Astrocyte (in vitro differentiated cells and primary cell): ENCODE measurements at regions not wholly inside any gene's neighbourhood (a gene's known extent, or its start where the extent isn't known, plus 50 kb on each side); places are given as distances from the start of the nearest gene placed in this dataset.

ENCODE experiments used
- CTCF ChIP-seq: IDR thresholded peaks from 2 replicates; pipeline ENCODE4 v1.5.1; 2011; ENCODE audit warnings: low read depth, mild to moderate bottlenecking, inconsistent platforms, low read length, moderate library complexity; ENCODE audit not compliant: insufficient read depth
- EZH2 ChIP-seq: IDR thresholded peaks from 2 replicates; pipeline ENCODE4 v1.6.1; 2012; ENCODE audit warnings: mild to moderate bottlenecking, low read length, inconsistent platforms; ENCODE audit not compliant: insufficient read depth

- TF ChIP-seq CTCF (no peak), EZH2 (no peak)
Observed at GRCh38 chr7:53965716-53966115, 576.5 kb upstream of the VSTM2A start.
